Kidney (tissue), 13 donors: ENCODE measurements at regions not wholly inside any gene's neighbourhood (a gene's known extent, or its start where the extent isn't known, plus 50 kb on each side); places are given as distances from the start of the nearest gene placed in this dataset.

Experiments used
- DNase-seq, 5 donors: peaks; one replicate each; pipeline ENCODE4 v3.0.0-alpha.2; 2013 to 2020
- FAIRE-seq: peaks from 2 replicates; lab custom pipeline; 2012; peaks lifted over from hg19 to GRCh38; lab: Jason Lieb, UNC
- H3K27ac ChIP-seq, 2 donors: one replicate each; pipeline ENCODE4 v1.7.0; 2013; ENCODE audit warnings: low read depth in 2 of 2, low read length in 2 of 2, inconsistent platforms in 1 of 2
- H3K27me3 ChIP-seq: one replicate; pipeline ENCODE4 v1.7.1; 2013; ENCODE audit warnings: low read length, inconsistent platforms; ENCODE audit not compliant: control insufficient read depth, insufficient read depth
- H3K36me3 ChIP-seq, 3 donors: one replicate each; pipeline versions ENCODE4 v1.7.0 to v1.7.1; 2013; ENCODE audit warnings: low read length in 3 of 3, control low read depth in 1 of 3, inconsistent platforms in 1 of 3; ENCODE audit not compliant: insufficient read depth in 3 of 3, control insufficient read depth in 2 of 3
- H3K4me1 ChIP-seq, 3 donors: one replicate each; pipeline versions ENCODE4 v1.7.0 to v1.7.1; 2013; ENCODE audit warnings: low read length in 3 of 3, inconsistent platforms in 1 of 3, low read depth in 1 of 3; ENCODE audit not compliant: control insufficient read depth in 2 of 3, insufficient read depth in 2 of 3
- H3K4me3 ChIP-seq, 3 donors: one replicate each; pipeline versions ENCODE4 v1.7.0 to v1.8.1; 2013; ENCODE audit warnings: low read length in 3 of 3, control low read depth in 1 of 3, inconsistent platforms in 1 of 3
- H3K9ac ChIP-seq, 3 donors: one replicate each; pipeline versions ENCODE4 v1.7.0 to v1.7.1; 2013; ENCODE audit warnings: low read length in 3 of 3, control low read depth in 1 of 3, inconsistent platforms in 1 of 3
- H3K9me3 ChIP-seq, 3 donors: one replicate each; pipeline versions ENCODE4 v1.7.0 to v1.7.1; 2013; ENCODE audit warnings: low read length in 3 of 3, control low read depth in 1 of 3, inconsistent platforms in 1 of 3; ENCODE audit not compliant: control insufficient read depth in 2 of 3, insufficient read depth in 1 of 3
- intact Hi-C: fragments of 100-400 bp; cut with DNase I; formaldehyde crosslinking; loops from one replicate; pipeline ENCODE4 v1.11.1; 2022
- TF ChIP-seq, protein P1 (sequence below): IDR thresholded peaks from 3 replicates; pipeline ENCODE4 v1.5.1; 2012; ENCODE audit warnings: mild to moderate bottlenecking, moderate library complexity, borderline replicate concordance; ENCODE audit not compliant: insufficient read depth; ENCODE audit errors: extremely low read depth
- donor health status: control.
- donor health status: control.
- donor health status: control.
- donor health status: control.
- donor health status: control.
- donor health status: DM: yes; HTN: yes; CAD: no.
- donor health status: Normal renal cell carcinoma (clear cell type).

DNA sequence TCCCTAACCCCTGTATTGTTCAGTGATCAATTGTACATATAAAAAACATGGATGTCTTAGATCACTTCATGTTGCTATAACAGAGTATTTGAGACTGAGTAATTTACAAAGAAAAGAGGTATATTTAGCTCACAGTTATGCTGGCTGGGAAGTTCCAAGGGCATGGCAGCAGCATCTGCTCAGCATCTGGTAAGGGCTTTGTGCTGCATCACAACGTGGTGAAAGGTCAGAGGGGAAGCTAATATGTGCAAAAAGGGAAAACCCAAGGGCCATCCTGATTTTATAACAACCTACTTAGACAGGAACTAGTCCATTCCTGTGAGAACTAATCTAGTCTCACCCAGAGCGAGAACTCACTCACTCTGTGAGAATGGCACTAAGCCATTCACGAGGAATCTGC is 128.2 kb upstream of the OTUD4 start:
- Histone ChIP-seq H3K4me1 (no peaks in the 10 kb centered on the region), H3K36me3 (no peaks in the 10 kb centered on the region), H3K27ac (no peak overlapping the region), H3K9ac (no peak overlapping the region), H3K9me3 (no peaks in the 10 kb centered on the region), H3K27me3 (no peaks in the 10 kb centered on the region), H3K4me3 (no peak overlapping the region)
- no peak for FAIRE-seq
- no peak for DNase-seq
- TF ChIP-seq, protein P1, sequence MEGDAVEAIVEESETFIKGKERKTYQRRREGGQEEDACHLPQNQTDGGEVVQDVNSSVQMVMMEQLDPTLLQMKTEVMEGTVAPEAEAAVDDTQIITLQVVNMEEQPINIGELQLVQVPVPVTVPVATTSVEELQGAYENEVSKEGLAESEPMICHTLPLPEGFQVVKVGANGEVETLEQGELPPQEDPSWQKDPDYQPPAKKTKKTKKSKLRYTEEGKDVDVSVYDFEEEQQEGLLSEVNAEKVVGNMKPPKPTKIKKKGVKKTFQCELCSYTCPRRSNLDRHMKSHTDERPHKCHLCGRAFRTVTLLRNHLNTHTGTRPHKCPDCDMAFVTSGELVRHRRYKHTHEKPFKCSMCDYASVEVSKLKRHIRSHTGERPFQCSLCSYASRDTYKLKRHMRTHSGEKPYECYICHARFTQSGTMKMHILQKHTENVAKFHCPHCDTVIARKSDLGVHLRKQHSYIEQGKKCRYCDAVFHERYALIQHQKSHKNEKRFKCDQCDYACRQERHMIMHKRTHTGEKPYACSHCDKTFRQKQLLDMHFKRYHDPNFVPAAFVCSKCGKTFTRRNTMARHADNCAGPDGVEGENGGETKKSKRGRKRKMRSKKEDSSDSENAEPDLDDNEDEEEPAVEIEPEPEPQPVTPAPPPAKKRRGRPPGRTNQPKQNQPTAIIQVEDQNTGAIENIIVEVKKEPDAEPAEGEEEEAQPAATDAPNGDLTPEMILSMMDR, result no peak
- intact Hi-C loops, result no loop called here

DNA sequence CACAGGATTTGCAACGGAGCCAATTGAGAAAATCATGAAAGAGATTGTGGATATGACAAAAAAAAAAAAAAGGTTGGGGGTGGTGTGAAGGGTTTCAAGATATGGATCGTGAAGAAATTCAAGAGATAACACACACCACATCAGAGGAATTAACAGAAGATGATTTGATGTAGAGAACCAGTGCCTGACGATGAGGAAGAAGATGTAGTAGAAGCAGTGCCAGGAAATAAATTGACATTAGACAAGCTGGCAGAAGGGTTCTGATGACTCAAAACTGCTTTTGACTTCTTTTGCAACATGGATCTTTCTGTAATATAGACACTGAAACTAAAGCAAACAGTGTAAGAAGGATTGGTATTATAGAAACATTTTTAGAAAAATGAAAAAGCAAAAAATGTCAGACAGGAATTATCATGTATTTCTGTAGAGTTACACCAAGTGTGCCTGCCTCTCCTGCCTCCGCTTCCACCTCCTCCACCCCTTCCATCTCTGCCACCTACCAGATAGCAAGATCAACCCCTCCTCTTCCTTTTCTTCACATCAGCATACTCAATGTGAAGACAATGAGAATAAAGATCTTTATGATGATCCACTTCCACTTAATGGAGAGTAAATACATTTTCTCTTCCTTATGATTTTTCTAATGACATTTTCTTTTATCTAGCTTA is 127.5 kb upstream of the OTUD4 start:
- intact Hi-C loops, result no loop called here
- no peaks in the 10 kb centered on the region for H3K4me1 ChIP-seq
- H3K27me3 ChIP-seq, result no peaks in the 10 kb centered on the region
- no peak overlapping the region for H3K27ac ChIP-seq
- no peak overlapping the region for H3K9ac ChIP-seq
- no peak overlapping the region for H3K4me3 ChIP-seq
- no peaks in the 10 kb centered on the region for H3K36me3 ChIP-seq
- no peak for DNase-seq
- no peak for FAIRE-seq
- TF ChIP-seq, protein P1, result no peak
- no peaks in the 10 kb centered on the region for H3K9me3 ChIP-seq

DNA sequence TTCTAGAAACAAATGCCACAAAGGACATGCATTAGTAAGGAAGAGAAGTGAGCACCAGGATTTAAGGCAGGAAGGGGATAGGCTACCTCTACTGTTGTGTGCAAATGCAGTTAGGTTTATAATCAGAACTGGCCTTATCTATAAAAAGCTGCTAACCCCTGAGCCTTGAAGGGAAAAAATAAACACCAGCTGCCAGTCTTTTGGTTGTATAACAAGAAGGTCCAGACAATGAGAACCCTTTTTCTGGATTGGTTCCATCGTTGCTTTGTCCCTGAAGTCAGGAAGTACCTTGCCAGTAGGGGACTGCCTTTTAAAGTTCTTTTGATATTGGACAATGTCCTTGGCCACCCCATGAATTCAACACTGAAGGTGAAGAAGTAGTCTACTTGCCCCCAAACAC is 126.7 kb upstream of the OTUD4 start:
- Histone ChIP-seq H3K9ac (no peak overlapping the region), H3K9me3 (no peaks in the 10 kb centered on the region), H3K4me3 (no peak overlapping the region), H3K27ac (no peak overlapping the region), H3K4me1 (no peaks in the 10 kb centered on the region), H3K36me3 (no peaks in the 10 kb centered on the region), H3K27me3 (no peaks in the 10 kb centered on the region)
- TF ChIP-seq, protein P1, result no peak
- DNase-seq (no peak), FAIRE-seq (no peak)
- intact Hi-C loops, result no loop called here

DNA sequence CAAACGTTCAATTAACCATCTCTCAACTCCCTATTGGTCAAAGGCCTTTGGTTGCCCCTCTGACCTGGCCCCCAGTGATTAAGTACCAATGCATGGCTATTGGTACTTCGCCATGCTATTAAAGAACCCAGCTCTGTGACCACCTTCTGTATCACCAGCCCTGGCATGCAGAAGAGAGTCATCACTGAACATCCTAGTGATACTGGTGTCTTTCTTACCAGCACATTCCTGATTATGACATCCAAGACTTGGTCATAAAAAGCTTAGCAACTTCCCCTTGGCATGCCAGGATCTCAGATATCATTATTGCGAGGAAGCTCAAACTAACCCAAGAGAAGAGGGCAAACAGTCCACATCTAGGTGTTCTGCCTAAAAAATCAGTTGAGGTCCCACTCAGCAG is 122.3 kb upstream of the OTUD4 start:
- Histone ChIP-seq H3K9me3 (no peaks in the 10 kb centered on the region), H3K4me3 (no peak overlapping the region), H3K4me1 (no peaks in the 10 kb centered on the region), H3K9ac (no peak overlapping the region), H3K27ac (no peak overlapping the region), H3K36me3 (no peaks in the 10 kb centered on the region), H3K27me3 (no peaks in the 10 kb centered on the region)
- FAIRE-seq (no peak), DNase-seq (no peak)
- intact Hi-C loops, result no loop called here
- TF ChIP-seq, protein P1, result no peak
